CD4-positive, alpha-beta T cell treated with Interleukin-4 for 4 hours (primary cell): ENCODE measurements at regions not wholly inside any gene's neighbourhood (a gene's known extent, or its start where the extent isn't known, plus 50 kb on each side); places are given as distances from the start of the nearest gene placed in this dataset.

Source experiments
- DNase-seq: peaks from one replicate; pipeline ENCODE4 v3.0.0-alpha.2; 2020

DNA sequence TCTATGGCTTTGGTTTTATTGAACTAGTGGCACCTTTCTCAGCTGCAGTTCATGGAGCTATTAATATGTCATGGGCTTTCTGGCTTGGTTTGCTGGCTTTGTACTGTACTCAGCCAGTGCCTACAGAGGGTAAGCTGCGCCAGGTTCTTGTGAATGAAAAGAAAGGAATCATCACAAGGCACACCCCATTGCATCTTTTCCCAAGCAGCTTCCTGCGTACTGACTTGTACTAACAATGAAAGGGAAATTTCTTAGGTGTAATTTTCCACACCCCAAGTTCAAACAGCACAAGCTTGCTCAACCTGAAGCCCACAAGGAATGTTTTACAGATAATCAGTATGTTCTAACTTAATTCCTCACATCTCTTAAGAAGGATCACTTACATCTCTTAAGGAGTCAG is 78.0 kb upstream of the TNFSF18 start:
- DNase-seq, result no peak

DNA sequence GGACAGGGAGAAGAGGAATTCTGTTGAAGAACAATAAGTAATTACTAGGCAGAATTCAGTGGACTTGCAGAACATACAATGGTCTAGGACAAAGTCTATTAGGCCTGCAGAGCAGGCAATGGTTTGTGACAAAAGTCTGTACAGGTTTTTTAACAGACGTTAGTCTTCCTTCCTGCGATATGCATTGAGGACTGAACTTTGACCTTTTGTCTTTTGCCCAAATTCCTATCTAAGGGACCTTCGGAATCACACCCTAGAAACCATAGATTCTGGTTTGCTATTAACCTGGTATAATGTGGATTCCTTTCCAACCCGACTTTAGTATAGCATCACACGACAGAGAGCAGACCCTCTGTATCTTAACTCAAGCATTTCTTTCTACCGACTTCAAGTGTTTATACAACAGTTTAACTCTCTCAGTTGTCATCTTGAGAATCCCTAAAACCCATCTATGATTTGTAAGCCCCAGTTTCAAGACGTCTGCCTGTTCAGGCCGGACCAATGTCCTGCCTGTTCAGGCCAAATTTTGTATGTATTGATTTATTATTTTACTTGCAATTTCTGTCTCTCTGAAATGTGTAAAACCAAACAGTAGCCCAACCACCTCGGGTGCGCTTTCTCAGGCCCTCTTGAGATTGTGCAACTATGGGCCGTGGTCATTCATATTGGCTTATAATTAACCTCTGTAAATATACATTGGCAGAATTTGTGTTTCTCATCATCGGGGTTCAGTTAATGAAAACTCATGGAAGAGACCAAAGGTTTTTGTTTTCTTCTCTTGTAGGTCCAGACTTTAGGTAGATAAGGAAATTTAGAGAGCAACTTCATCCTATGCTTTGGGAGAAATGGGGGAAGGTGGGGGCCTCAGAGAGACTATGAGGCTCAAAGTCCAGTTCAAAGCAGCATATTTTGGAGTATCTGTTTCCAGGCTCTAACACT is 76.9 kb upstream of the TNFSF18 start:
- DNase-seq, result no peak

DNA sequence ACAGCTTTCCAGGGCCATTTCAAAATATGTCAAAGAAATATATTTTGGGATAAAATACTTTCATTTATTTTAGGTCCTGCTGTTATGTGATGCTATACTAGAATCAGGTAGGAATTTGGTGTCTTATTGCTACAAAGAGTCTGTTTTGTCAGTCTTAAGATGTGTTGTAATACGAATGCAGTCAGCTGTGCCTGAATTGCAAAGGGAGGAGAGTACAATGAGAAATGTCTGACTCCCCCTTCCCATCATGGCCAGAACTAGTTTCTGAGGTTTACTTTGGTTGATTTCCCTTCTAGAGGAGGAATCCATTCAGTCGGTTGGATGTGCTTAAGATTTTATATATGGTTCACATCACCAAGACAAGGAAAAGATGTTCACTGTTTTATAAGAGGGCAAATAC is 75.7 kb upstream of the TNFSF18 start:
- no peak for DNase-seq

DNA sequence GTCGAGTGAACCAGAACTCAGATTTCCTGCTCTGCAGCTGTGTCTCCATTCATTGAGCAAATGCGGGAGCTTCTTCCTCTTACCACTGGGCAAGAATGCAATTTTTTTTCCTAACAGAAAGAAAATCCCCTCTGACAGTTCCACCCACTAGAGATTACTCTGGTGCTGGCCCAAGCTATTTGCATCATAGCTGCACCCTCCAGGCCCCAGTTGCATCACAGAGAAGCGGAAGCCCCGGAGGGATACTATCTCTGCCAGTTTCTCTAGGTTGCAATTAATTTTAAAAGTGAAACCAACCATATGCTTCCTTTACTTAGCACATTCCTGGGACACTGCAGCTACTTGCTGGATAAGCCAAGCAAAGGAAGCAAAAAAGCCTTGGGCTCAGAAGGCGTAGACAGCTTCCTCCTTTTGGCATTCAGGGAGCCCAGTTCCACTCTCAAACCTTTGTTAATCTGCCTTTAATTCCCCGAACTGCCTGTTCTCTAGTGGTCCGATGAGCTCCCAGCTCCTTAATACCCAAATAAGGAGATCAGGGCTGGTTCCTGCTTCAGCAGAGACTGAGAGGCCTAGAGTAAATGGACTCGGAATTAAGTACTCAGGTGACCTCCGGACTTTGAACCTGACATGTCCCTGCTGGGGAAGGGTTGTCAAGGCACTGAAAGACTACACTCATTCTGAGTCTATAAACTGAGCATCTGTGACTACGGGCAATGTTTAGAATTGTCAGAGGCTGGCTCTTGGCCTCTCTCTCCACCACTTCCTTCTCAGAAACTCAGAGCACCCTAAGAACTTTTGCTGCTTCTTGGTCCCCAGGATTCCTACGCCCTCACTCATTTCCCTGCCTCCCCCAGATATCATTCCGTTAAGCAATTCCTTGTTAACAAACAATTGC is 72.5 kb upstream of the TNFSF18 start:
- DNase-seq, result peak; percentile 17

DNA sequence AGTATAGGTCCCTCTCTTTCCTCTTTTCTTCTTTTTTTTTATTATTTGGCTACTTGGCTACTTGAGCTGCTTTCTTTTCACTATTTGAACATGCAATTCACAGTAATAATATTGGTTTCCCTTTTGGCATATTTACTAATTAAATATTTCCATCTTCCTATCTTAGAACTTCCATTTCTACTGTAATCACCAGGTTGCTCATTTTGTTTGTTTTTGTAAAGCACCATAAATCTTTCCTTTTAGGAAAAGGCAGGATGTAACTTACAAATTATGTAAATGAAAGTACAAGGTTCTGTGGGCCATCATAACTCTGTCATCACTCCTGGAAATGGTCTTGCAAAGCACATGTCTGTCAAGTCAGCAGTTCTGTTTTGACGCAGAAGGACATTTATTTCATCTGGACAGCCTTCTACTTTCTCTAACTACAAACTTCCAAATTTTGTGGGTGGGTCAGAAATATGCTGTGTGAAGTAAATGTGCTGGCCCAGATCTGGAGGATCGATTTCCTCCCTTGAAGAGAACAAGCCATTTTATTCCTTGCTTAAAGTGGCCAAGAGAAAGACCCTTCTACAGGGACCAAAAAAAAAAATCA is 71.7 kb upstream of the TNFSF18 start:
- DNase-seq, result no peak

DNA sequence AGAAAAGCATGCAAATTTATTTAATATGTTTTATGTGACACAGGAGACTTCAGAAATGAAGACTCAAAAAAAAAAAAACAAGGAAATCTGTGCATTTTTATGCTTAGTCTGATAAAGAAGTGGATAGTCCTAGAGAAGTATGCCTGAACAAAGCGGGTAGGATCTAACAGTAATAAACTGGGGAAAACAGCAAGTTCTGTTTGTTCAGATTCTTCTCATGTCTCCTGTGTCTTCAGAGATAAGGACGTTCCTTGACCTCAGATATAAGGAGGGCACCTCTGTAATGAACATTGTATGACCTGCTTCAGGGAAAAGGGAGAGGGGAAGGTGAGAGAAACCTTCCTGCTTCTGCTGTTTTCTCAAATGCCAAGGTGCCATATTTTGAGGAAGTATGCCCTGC is 67.7 kb upstream of the TNFSF18 start:
- no peak for DNase-seq

DNA sequence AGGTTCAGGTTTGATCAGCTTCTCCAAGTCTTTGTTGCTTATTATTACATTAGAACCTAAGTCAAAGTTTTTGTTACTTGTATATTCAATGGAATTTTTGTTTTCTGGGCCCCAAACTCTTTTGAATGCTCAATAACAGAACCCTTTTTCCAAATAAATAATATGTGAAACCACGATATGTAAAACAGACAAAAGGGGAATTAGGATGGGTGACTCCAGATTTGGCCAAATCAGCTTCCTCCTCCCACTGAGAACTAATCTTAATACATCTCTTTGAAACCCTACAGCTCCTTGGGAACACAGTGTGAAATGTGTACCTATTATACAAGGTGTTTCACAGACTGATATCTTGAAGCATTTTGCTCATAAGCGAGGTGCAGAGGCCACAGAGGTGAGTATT is 67.0 kb upstream of the TNFSF18 start:
- DNase-seq, result no peak

DNA sequence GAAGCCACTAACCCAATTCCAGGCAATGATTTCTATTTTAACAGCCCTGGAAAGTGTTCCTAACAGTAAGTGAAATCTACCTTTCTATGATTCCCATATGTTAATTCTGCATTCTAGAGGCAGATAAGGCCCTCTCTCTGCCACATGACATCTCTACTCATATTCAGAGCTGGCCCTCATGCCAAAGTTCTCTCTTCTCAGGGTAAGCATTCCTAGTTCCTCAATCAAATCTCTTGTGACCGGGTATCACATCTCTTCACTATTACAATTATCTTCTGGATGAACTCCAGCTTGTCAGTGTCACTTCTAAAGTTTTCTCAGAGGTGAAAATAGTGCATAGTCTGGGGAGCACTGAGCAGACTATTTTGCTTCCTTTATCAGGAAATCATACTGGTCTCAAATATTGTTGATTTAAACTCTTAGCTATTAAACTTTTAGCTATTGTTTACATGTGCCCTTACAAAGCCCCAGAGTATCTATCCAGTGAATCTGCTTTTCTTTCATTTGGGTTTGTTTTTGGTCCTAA is 66.4 kb upstream of the TNFSF18 start:
- DNase-seq, result no peak

DNA sequence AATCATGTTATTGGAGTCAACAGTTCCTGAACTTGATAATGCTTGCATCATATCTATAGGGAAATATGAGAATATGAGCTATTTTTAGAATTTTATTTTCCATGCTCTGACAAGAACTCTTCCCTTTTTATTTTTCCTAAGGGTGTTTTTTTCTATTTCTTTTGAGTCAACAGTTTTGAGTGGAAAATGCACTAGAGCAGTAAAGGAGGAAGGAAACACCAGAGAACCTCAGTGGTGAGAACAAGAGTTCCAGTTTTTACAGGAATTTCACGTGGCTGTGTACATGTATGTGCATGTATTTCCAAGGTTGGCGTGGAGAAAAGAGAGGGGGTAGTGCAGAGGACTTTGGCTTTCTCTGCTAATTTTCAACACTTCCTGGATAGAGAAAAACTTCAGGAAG is 63.6 kb upstream of the TNFSF18 start:
- no peak for DNase-seq

DNA sequence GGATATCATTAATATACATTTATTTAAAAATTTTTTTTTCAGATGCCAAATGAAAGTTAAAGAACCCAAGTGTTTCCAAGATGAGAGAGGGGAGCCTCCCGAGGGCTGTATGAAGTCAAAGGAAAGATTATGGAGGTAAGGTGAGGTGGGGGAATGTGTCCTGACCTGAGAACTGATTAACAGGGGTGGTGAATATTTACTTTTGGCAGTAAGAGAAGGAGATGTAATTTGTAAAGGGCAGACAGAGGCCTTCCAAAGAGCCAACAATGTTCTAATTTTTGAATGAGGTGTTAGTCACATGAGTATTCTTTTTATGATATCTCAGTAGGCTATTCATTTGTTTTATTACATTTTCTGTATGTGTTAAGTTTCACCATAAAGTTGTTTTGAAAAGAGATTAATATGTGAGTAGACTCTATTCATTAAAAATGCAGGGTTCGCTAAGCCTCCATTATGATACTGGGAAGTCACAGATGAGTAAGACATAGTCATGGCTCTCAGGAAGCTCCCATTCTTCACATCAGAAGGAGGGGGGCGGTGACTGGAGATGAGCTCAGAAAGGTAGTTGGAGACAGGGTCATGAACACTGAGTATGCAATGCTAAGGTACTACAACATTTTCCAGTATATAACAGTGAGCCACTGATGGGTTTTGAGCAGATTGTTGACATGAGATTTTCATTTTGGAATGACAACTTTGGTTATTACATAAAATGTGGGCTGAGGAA is 62.4 kb upstream of the TNFSF18 start:
- DNase-seq, result no peak

DNA sequence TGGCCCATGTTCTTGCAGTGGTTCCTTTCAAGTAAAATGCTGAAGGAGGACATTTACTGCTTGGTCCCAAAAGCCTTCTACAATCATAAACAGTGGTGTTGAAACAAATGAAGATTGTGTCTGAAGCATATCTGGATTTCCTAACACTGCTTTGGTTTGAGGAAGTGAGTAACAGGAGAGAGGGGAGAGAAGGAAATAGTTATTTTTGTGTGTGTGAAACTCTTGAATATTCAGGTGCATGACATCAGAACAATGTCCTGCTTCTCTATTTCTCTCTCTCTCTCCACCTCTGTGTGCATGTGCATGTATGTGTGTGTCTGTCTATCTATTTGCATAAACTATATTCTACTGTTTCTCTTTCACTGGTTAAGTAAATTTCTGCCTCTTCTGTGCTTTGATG is 61.4 kb upstream of the TNFSF18 start:
- no peak for DNase-seq

DNA sequence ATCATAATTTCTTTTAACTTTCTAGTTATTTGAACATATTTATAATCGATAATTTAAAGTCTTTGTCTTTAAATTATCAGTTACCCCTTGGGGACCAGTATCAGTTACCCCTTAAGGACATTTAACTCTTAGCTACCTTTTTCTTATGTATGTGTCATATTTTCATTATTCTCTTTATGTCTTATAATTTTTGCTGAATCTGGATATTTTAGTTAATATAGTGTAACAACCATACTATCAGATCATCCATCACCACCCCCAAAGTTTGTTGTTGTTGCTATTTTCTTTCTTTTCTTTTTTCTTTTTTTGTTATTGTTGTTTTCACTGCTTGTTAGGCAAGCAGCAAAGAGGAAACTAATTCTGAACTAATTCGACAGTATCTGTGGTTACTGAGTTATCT is 57.0 kb upstream of the TNFSF18 start:
- DNase-seq, result no peak

DNA sequence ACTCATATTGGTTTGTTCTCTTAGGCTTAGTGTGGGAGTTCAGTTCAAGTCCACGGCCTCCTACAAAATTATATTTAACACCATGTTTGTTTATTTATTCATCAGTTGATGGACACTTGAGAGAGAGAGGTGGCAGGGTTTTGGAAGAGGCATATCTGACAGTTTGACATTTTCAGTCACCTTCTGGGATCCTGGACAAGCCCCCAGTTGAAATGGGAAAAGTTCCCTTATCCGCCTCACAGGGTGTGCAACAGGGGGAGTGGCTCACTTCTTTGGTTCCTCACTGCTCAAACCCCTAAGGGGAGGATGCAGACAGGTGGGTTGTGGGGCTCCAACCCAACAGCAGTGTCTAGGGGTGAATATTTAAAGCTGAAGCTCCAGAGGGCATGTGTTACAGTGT is 52.3 kb upstream of the TNFSF18 start:
- no peak for DNase-seq

DNA sequence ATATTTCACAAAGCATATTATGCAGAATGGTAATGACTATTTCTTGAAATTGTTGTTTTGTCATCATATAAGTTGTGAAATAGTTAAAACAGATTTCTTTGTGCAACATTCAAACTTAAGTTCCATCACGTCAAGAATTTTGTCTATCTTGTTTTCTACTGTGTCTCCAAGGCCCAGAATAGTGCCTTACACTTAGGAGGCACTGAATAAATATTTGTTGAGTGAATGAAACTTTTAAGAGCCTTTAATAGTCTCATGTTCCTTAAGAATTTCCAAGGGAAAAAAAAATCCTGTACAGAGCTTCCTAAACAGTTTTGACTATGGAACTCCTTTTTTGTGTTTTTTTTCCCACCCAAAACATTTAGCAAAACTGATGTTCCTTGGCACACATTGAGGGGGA is 50.8 kb upstream of the TNFSF18 start:
- no peak for DNase-seq

DNA sequence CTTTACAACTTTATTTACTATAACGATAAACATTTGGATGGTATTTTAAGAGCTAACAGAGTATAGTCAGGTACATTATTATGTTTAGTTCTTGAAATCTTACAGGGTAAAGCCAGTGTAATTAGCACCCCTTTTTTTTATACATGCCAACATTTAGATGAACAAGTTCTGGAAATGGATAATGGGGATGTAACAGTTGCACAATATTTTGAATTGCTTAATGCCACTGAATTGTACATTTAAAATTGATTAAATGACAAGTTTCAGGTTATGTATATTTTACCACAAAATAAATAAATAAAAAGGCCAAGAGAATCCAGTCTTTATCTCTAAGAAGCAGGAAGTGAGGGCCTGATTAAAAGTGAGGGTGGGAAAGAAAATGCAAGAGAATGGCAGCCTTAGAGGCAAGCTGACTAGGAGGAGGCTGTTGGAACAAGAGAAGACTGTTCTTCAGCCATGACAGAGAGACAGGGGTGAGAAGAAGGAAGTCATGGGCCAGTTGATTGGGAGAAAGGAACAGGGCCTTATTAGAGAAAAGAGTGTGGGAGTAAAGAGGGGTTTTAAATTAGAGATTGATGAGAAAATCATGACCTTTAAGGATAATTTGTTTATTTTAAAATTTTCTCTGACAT is 49.9 kb upstream of the TNFSF18 start:
- DNase-seq, result no peak
